ENCODE measurements at regions not wholly inside any gene's neighbourhood (a gene's known extent, or its start where the extent isn't known, plus 50 kb on each side); places are given as distances from the start of the nearest gene placed in this dataset.

- TF ChIP-seq CEBPB (IDR thresholded peaks at IDR 0.05; ENCODE audit: borderline replicate concordance in 1 of 2, low read depth in 2 of 2, low read length in 2 of 2) (no peak), STAT1 (conservative IDR thresholded peaks at IDR 0.05) (no peak), POLR2AphosphoS5 (IDR thresholded peaks at IDR 0.05; ENCODE audit: low read length) (no peak), SUZ12 (IDR thresholded peaks at IDR 0.05; ENCODE audit: unreplicated experiment) (no peak), SIN3A (IDR thresholded peaks at IDR 0.05; ENCODE audit: low read depth, low read length) (no peak), EED (IDR thresholded peaks at IDR 0.05; ENCODE audit: low read depth) (no peak), SMAD5 (IDR thresholded peaks at IDR 0.05; ENCODE audit: low read depth) (no peak), KAT2A (conservative IDR thresholded peaks at IDR 0.05; ENCODE audit: control insufficient read depth, low read depth, low read length) (no peak), CBX5 (IDR thresholded peaks at IDR 0.05; ENCODE audit: low read depth) (no peak), SMARCA5 (IDR thresholded peaks at IDR 0.05) (no peak), SRF (IDR thresholded peaks at IDR 0.05; ENCODE audit: low read depth in 2 of 2, low read length in 2 of 2) (no peak), KDM1A (IDR thresholded peaks at IDR 0.05; ENCODE audit: borderline replicate concordance) (no peak), MYB (IDR thresholded peaks at IDR 0.05; ENCODE audit: borderline replicate concordance, low read depth, low read length) (no peak), JUND (IDR thresholded peaks at IDR 0.05; ENCODE audit: low read depth, low read length) (no peak), NFYB (IDR thresholded peaks at IDR 0.05; ENCODE audit: insufficient read depth, low read depth, low read length) (no peak), NFIC (IDR thresholded peaks at IDR 0.05; ENCODE audit: low read depth, low read length) (no peak), MEF2B (IDR thresholded peaks at IDR 0.05; ENCODE audit: partially characterized antibody, poor library complexity, severe bottlenecking) (no peak), NKRF (conservative IDR thresholded peaks at IDR 0.05) (no peak)
- TF ChIP-seq, protein P1, sequence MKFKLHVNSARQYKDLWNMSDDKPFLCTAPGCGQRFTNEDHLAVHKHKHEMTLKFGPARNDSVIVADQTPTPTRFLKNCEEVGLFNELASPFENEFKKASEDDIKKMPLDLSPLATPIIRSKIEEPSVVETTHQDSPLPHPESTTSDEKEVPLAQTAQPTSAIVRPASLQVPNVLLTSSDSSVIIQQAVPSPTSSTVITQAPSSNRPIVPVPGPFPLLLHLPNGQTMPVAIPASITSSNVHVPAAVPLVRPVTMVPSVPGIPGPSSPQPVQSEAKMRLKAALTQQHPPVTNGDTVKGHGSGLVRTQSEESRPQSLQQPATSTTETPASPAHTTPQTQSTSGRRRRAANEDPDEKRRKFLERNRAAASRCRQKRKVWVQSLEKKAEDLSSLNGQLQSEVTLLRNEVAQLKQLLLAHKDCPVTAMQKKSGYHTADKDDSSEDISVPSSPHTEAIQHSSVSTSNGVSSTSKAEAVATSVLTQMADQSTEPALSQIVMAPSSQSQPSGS (IDR thresholded peaks at IDR 0.05; ENCODE audit: low read length) = no peak
- SMC1A ChIA-PET (ENCODE audit: uncharacterized antibody, unreplicated experiment) = no interaction called here
- H3K27me3 ChIP-seq (replicated peaks in 1 of 2; ENCODE audit: control insufficient read depth in 2 of 2, insufficient read depth in 2 of 2, low read length in 1 of 2) = no peaks in the 10 kb centered on the region
- ATAC-seq (no peak), DNase-seq (ENCODE audit: low read depth, low spot score) (no peak), FAIRE-seq (no peak)
- no peak overlapping the region for H3K9ac ChIP-seq (ENCODE audit: control insufficient read depth, insufficient read depth, low read length)
- H3K4me1 ChIP-seq (ENCODE audit: control insufficient read depth, insufficient read depth, low read length) = no peaks in the 10 kb centered on the region
- H2AFZ ChIP-seq (ENCODE audit: control insufficient read depth, low read depth, low read length) = no peak overlapping the region
- no peaks in the 10 kb centered on the region for H3K36me3 ChIP-seq (ENCODE audit: control insufficient read depth in 2 of 2, insufficient read depth in 2 of 2, low read length in 1 of 2)
- no peaks in the 10 kb centered on the region for H3K9me3 ChIP-seq (replicated peaks; ENCODE audit: control insufficient read depth, insufficient read depth, low read length)
- intact Hi-C loops (cut with micrococcal nuclease; ENCODE audit: unreplicated experiment) = no loop called here
- RAD21 ChIA-PET (ENCODE audit: unreplicated experiment) = no interaction called here
- H3K79me2 ChIP-seq (ENCODE audit: control insufficient read depth, insufficient read depth, low read length) = no peaks in the 10 kb centered on the region
- in situ Hi-C loops (cut with MboI) = loop anchor here (25.0 kb wide), 2 partner anchors 615 to 740 kb away; no protein-coding TSS in a partner anchor
- WGBS (ENCODE audit: insufficient coverage, insufficient replicate concordance, low lambda C conversion rate, missing lambda C conversion rate) = 0% methylated on average over 1 of the region's 1 CpG
- no peak overlapping the region for H3K4me3 ChIP-seq
- no TSS peak for BruUV-seq (replicated peaks)
- H3K27ac ChIP-seq (ENCODE audit: control insufficient read depth, insufficient read depth) = no peak overlapping the region
- H4K20me1 ChIP-seq (ENCODE audit: control insufficient read depth, insufficient read depth) = no peaks in the 10 kb centered on the region
- CTCF ChIA-PET = no interaction called here
- H3K4me2 ChIP-seq (ENCODE audit: control insufficient read depth, insufficient read depth) = no peak overlapping the region
- POLR2A ChIA-PET = no interaction called here
Measured at GRCh38 chrX:83022020-83022419, 486.1 kb upstream of the POU3F4 start.
